H1 (cell line): ENCODE measurements at regions not wholly inside any gene's neighbourhood (a gene's known extent, or its start where the extent isn't known, plus 50 kb on each side); places are given as distances from the start of the nearest gene placed in this dataset.

Experiments used
- CTCF ChIA-PET: fragments of 300-600 bp; sonication (Branson Sonifier 250); formaldehyde crosslinking; loops from one replicate; lab custom pipeline; 2021; ENCODE audit not compliant: partially characterized antibody; lab: Charles Lee
- POLR2A ChIA-PET: fragments of 300-600 bp; sonication (Branson Sonifier 250); formaldehyde crosslinking; loops from one replicate; lab custom pipeline; 2021; ENCODE audit warnings: inconsistent platforms; ENCODE audit not compliant: partially characterized antibody; lab: Charles Lee
- DNase-seq, 2 experiments: peaks; one replicate each; pipeline versions ENCODE4 v3.0.0 to v3.0.0-alpha.2; 2010 to 2022; ENCODE audit warnings: low spot score in 2 of 2, low read depth in 1 of 2, mixed read lengths in 1 of 2
- FAIRE-seq: peaks from 2 replicates; lab custom pipeline; 2011; peaks lifted over from hg19 to GRCh38; lab: Jason Lieb, UNC
- H2AFZ ChIP-seq: 2 replicates; pipeline ENCODE4 v1.8.1; 2012; ENCODE audit warnings: low read length, inconsistent platforms
- H2AK5ac ChIP-seq: 2 replicates; pipeline ENCODE4 v1.6.1; 2013; ENCODE audit warnings: low read depth, low read length
- H2BK120ac ChIP-seq: replicated peaks from 2 replicates; pipeline ENCODE3; 2013; ENCODE audit warnings: low read depth, low read length, inconsistent platforms
- H2BK12ac ChIP-seq: 2 replicates; pipeline ENCODE4 v1.6.1; 2013; ENCODE audit warnings: low read depth, low read length
- H2BK15ac ChIP-seq: 2 replicates; pipeline ENCODE4 v1.6.1; 2013; ENCODE audit warnings: low read length
- H2BK20ac ChIP-seq: 2 replicates; pipeline ENCODE4 v1.6.1; 2013; ENCODE audit warnings: low read length
- H2BK5ac ChIP-seq: 2 replicates; pipeline ENCODE4 v1.6.1; 2013; ENCODE audit warnings: low read depth, low read length
- H3K14ac ChIP-seq: 2 replicates; pipeline ENCODE4 v1.6.1; 2013; ENCODE audit warnings: inconsistent platforms; ENCODE audit not compliant: insufficient read length
- H3K18ac ChIP-seq: 2 replicates; pipeline ENCODE4 v1.6.1; 2013; ENCODE audit warnings: low read length; ENCODE audit errors: extremely low read depth
- H3K23ac ChIP-seq: 2 replicates; pipeline ENCODE4 v1.6.1; 2013; ENCODE audit warnings: inconsistent platforms; ENCODE audit not compliant: insufficient read length
- H3K23me2 ChIP-seq: 2 replicates; pipeline ENCODE4 v1.6.1; 2013; ENCODE audit warnings: low read depth, low read length
- H3K27ac ChIP-seq: 2 replicates; pipeline ENCODE4 v1.6.1; 2011; ENCODE audit warnings: low read depth, low read length, inconsistent platforms
- H3K27me3 ChIP-seq, 4 experiments: replicated peaks in 1 of 4; 1 replicate in 1 of 4; 2 replicates in 3 of 4; pipeline versions ENCODE4 v1.6.1 to v1.8.1; 2011 to 2013; ENCODE audit warnings: low read length in 3 of 4, mild to moderate bottlenecking in 3 of 4, inconsistent platforms in 2 of 4, mixed read lengths in 2 of 4, moderate library complexity in 1 of 4; ENCODE audit not compliant: control insufficient read depth in 3 of 4, insufficient read depth in 3 of 4; ENCODE audit errors: extremely low read depth in 1 of 4
- H3K36me3 ChIP-seq, 4 experiments: 2 replicates each; pipeline versions ENCODE4 v1.6.1 to v1.8.1; 2011 to 2013; ENCODE audit warnings: mild to moderate bottlenecking in 4 of 4, low read length in 3 of 4, moderate library complexity in 2 of 4, control low read depth in 1 of 4, inconsistent platforms in 1 of 4; ENCODE audit not compliant: insufficient read depth in 4 of 4, control insufficient read depth in 2 of 4
- H3K4ac ChIP-seq: replicated peaks from 2 replicates; pipeline ENCODE3; 2013; ENCODE audit warnings: low read length, low read depth, mixed read lengths, inconsistent platforms; ENCODE audit not compliant: insufficient read length
- H3K4me1 ChIP-seq, 4 experiments: replicated peaks in 1 of 4; 1 replicate in 1 of 4; 2 replicates in 3 of 4; pipeline versions ENCODE4 v1.6.1 to v1.8.1; 2011 to 2013; ENCODE audit warnings: low read length in 3 of 4, inconsistent platforms in 2 of 4, mixed read lengths in 1 of 4; ENCODE audit not compliant: insufficient read depth in 4 of 4, control insufficient read depth in 3 of 4
- H3K4me2 ChIP-seq, 2 experiments: 2 replicates each; pipeline versions ENCODE4 v1.6.1 to v1.8.1; 2011 to 2013; ENCODE audit warnings: low read depth in 2 of 2, low read length in 2 of 2, control low read depth in 1 of 2, inconsistent platforms in 1 of 2, mild to moderate bottlenecking in 1 of 2; ENCODE audit not compliant: insufficient read depth in 1 of 2
- H3K4me3 ChIP-seq, 4 experiments: fragments of 200-600, 300-600 bp in 1 of 4; sonication (generic), shearing (Covaris generic), sonication (Bioruptor Twin) in 1 of 4; 2 replicates each; pipeline versions ENCODE4 v1.5.1 to v1.8.1; 2011 to 2016; ENCODE audit warnings: low read length in 4 of 4, low read depth in 3 of 4, control low read depth in 2 of 4, inconsistent platforms in 2 of 4, mild to moderate bottlenecking in 2 of 4, mixed read lengths in 1 of 4, moderate library complexity in 1 of 4; ENCODE audit not compliant: insufficient read depth in 2 of 4; ENCODE audit errors: extremely low read depth in 1 of 4
- H3K56ac ChIP-seq: replicated peaks from 2 replicates; pipeline ENCODE3; 2013; ENCODE audit warnings: low read depth, mild to moderate bottlenecking, mixed read lengths, low read length, inconsistent platforms; ENCODE audit not compliant: insufficient read length
- H3K79me1 ChIP-seq: 2 replicates; pipeline ENCODE4 v1.6.1; 2013; ENCODE audit warnings: low read depth, low read length, control low read depth
- H3K79me2 ChIP-seq, 2 experiments: 2 replicates each; pipeline versions ENCODE4 v1.6.1 to v1.8.1; 2012 to 2013; ENCODE audit warnings: low read length in 2 of 2, mild to moderate bottlenecking in 2 of 2, inconsistent platforms in 1 of 2; ENCODE audit not compliant: insufficient read depth in 2 of 2, control insufficient read depth in 1 of 2
- H3K9ac ChIP-seq, 4 experiments: replicated peaks in 1 of 4; 1 replicate in 1 of 4; 2 replicates in 3 of 4; pipeline versions ENCODE4 v1.6.1 to v1.8.1; 2011 to 2013; ENCODE audit warnings: low read depth in 3 of 4, low read length in 3 of 4, control low read depth in 2 of 4, mild to moderate bottlenecking in 2 of 4, moderate library complexity in 2 of 4, inconsistent platforms in 1 of 4; ENCODE audit errors: extremely low read depth in 1 of 4
- H3K9me3 ChIP-seq, 2 experiments: 2 replicates each; pipeline versions ENCODE4 v1.6.1 to v1.8.1; 2012 to 2013; ENCODE audit warnings: mild to moderate bottlenecking in 2 of 2, moderate library complexity in 2 of 2, control low read depth in 1 of 2, inconsistent platforms in 1 of 2, low read depth in 1 of 2, low read length in 1 of 2, mixed read lengths in 1 of 2; ENCODE audit not compliant: insufficient read depth in 2 of 2
- H4K20me1 ChIP-seq, 2 experiments: replicated peaks in 1 of 2; 2 replicates each; pipeline versions ENCODE3 to v1.8.1; 2011 to 2013; ENCODE audit warnings: inconsistent platforms in 2 of 2, low read length in 2 of 2, mild to moderate bottlenecking in 1 of 2; ENCODE audit not compliant: insufficient read depth in 2 of 2, control insufficient read depth in 1 of 2
- H4K5ac ChIP-seq: 2 replicates; pipeline ENCODE4 v1.6.1; 2013; ENCODE audit warnings: low read length, low read depth, mixed read lengths, inconsistent platforms; ENCODE audit not compliant: insufficient read length
- H4K8ac ChIP-seq: 2 replicates; pipeline ENCODE4 v1.8.0; 2013; ENCODE audit warnings: mild to moderate bottlenecking, moderate library complexity, low read length, inconsistent platforms; ENCODE audit not compliant: insufficient read depth; ENCODE audit errors: extremely low read depth
- H4K91ac ChIP-seq: replicated peaks from 2 replicates; pipeline ENCODE3; 2013; ENCODE audit warnings: low read length, mixed read lengths, inconsistent platforms; ENCODE audit not compliant: insufficient read length
- BACH1 ChIP-seq: IDR thresholded peaks from 2 replicates; pipeline ENCODE4 v1.6.1; 2012; ENCODE audit warnings: low read length, improper control_type of control experiment
- BCL11A ChIP-seq, 2 experiments: IDR thresholded peaks; one replicate each; pipeline ENCODE4 v1.6.1; 2011; ENCODE audit warnings: low read depth in 2 of 2, low read length in 2 of 2, mild to moderate bottlenecking in 2 of 2
- CREB1 ChIP-seq: IDR thresholded peaks from 2 replicates; pipeline ENCODE4 v1.6.1; 2012; ENCODE audit warnings: inconsistent platforms
- CTBP2 ChIP-seq: IDR thresholded peaks from 2 replicates; pipeline ENCODE4 v1.7.0; 2011; ENCODE audit warnings: borderline replicate concordance, mild to moderate bottlenecking, moderate library complexity, mixed read lengths, low read length; ENCODE audit not compliant: insufficient read depth, insufficient read length
- GABPA ChIP-seq: IDR thresholded peaks from 2 replicates; pipeline ENCODE4 v1.6.1; 2011; ENCODE audit warnings: mild to moderate bottlenecking, low read length, moderate library complexity, borderline replicate concordance; ENCODE audit not compliant: insufficient read depth
- HDAC2 ChIP-seq, 2 experiments: fragments of 300-600 bp in 1 of 2; sonication (generic) in 1 of 2; IDR thresholded peaks; 2 replicates each; pipeline ENCODE4 v1.6.1; 2011 to 2012; ENCODE audit warnings: low read depth in 2 of 2, low read length in 2 of 2, mild to moderate bottlenecking in 2 of 2, moderate library complexity in 2 of 2, borderline replicate concordance in 1 of 2, inconsistent platforms in 1 of 2
- RAD21 ChIP-seq, 2 experiments: IDR thresholded peaks in 1 of 2; conservative IDR thresholded peaks in 1 of 2; 2 replicates each; pipeline ENCODE4 v1.6.1; 2011; ENCODE audit warnings: low read depth in 2 of 2, low read length in 2 of 2, improper control_type of control experiment in 1 of 2, inconsistent platforms in 1 of 2, mild to moderate bottlenecking in 1 of 2, moderate library complexity in 1 of 2
- RFX5 ChIP-seq: IDR thresholded peaks from 2 replicates; pipeline ENCODE4 v1.6.1; 2011; ENCODE audit warnings: low read depth, low read length, improper control_type of control experiment, borderline replicate concordance
- ZNF274 ChIP-seq: IDR thresholded peaks from 2 replicates; pipeline ENCODE4 v1.7.0; 2012; ENCODE audit warnings: low read length, borderline replicate concordance; ENCODE audit errors: extremely low read depth
- WGBS, 2 experiments: shearing (Covaris generic) in 1 of 2; methylation state at CpG; one replicate each; pipeline versions ENCODE4 v1.1.6 to v1.1.7; 2013 to 2015; ENCODE audit warnings: low lambda C conversion rate in 2 of 2, mixed read lengths in 2 of 2, inconsistent platforms in 1 of 2, low coverage in 1 of 2, missing lambda C conversion rate in 1 of 2; ENCODE audit not compliant: insufficient replicate concordance in 2 of 2, insufficient coverage in 1 of 2, insufficient read length in 1 of 2; ENCODE audit errors: extremely low coverage in 1 of 2, missing lambda C conversion rate in 1 of 2; 5-methylcytosine and 5-hydroxymethylcytosine counted together
- TF ChIP-seq, protein P1 (sequence below): IDR thresholded peaks from 2 replicates; pipeline ENCODE4 v1.6.1; 2011; ENCODE audit warnings: low read depth, mild to moderate bottlenecking, low read length; ENCODE audit not compliant: insufficient read depth

DNA sequence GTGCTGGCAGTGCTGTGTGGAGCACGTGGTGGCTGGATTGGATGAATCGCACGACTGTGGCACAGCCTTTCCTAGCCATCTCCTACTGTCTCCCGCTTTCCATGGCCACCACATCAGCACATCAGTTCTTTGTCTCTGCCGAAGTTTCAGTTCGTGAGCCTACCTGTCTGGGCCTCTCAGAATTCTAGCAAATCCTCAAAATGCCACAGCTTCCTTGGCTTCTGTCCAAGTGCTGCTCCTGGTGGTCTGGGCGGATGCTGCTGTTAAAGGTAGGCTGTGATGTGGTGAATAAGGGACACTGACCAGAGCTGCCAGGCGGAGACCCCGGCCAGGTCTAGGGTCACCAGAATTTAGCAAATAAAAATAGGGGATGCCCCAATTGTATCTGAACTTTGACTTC is 237.4 kb downstream of the LPIN1 start:
- FAIRE-seq (no peak), DNase-seq (no peak)
- Histone ChIP-seq H2AFZ (no peak overlapping the region), H3K9me3 (no peaks in the 10 kb centered on the region), H3K79me1 (no peaks in the 10 kb centered on the region), H3K4ac (no peak overlapping the region), H4K20me1 (no peaks in the 10 kb centered on the region), H3K9ac (no peak overlapping the region; a peak in 1 of 7 replicates), H3K27me3 (no peaks in the 10 kb centered on the region), H3K79me2 (no peaks in the 10 kb centered on the region), H2AK5ac (no peak overlapping the region), H2BK120ac (no peak overlapping the region), H3K4me3 (no peak overlapping the region), H2BK12ac (no peak overlapping the region), H2BK20ac (no peak overlapping the region; the same call in 1 of the 2 replicates), H3K23me2 (no peaks in the 10 kb centered on the region), H4K5ac (no peak overlapping the region), H3K4me2 (no peak overlapping the region), H3K56ac (no peak overlapping the region), H3K23ac (no peak overlapping the region), H3K14ac (no peak overlapping the region), H2BK5ac (no peak overlapping the region), H3K18ac (no peak overlapping the region), H2BK15ac (no peak overlapping the region), H3K36me3 (no peaks in the 10 kb centered on the region), H4K8ac (no peak overlapping the region), H3K4me1 (peaks cover 0 to 2% (median 0%) of the 10 kb centered on the region in 4 experiments; a peak in 3 of 7 replicates), H3K27ac (no peak overlapping the region), H4K91ac (no peak overlapping the region)
- TF ChIP-seq RAD21 (IDR thresholded peaks at IDR 0.05 in 1 of 2, conservative IDR thresholded peaks at IDR 0.05 in 1 of 2; ENCODE audit: low read depth in 2 of 2, low read length in 2 of 2) (no peak), ZNF274 (no peak), GABPA (no peak), CREB1 (no peak), BCL11A (IDR thresholded peaks at IDR 0.05; ENCODE audit: low read depth in 2 of 2, low read length in 2 of 2) (no peak), HDAC2 (IDR thresholded peaks at IDR 0.05; ENCODE audit: borderline replicate concordance in 1 of 2, low read depth in 2 of 2, low read length in 2 of 2) (no peak), CTBP2 (no peak), RFX5 (no peak), BACH1 (no peak)
- TF ChIP-seq, protein P1, sequence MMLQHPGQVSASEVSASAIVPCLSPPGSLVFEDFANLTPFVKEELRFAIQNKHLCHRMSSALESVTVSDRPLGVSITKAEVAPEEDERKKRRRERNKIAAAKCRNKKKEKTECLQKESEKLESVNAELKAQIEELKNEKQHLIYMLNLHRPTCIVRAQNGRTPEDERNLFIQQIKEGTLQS, result no peak
- ChIA-PET POLR2A (interaction anchor here (1.0 kb wide), 1 partner anchor 175 kb away, joined by 3 read pairs; no protein-coding TSS in a partner anchor), CTCF (interaction anchor here (0.6 to 1.3 kb wide), 3 partner anchors 120 to 1023 kb away, joined by 3 read pairs; no protein-coding TSS in a partner anchor)
- WGBS, 2 experiments, result 87% methylated on average over 9 of the region's 9 CpGs; no CpG with 5 or more reads in 1 of the 2 experiments
